ENCODE measurements at regions not wholly inside any gene's neighbourhood (a gene's known extent, or its start where the extent isn't known, plus 50 kb on each side); places are given as distances from the start of the nearest gene placed in this dataset.

GRCh38 chrX:111041018-111041462 is 55.0 kb upstream of the PAK3 start:
- no peak overlapping the region for H3K27ac ChIP-seq
- ChIA-PET CTCF (no interaction called here), POLR2A (ENCODE audit: unreplicated experiment) (no interaction called here)
- no peaks in the 10 kb centered on the region for H3K79me2 ChIP-seq (ENCODE audit: low read depth)
- BruUV-seq (replicated peaks) = no TSS peak
- intact Hi-C loops (cut with micrococcal nuclease; ENCODE audit: unreplicated experiment) = no loop called here
- TF ChIP-seq EZH2 (IDR thresholded peaks at IDR 0.05; ENCODE audit: low read depth) = no peak
- H3K9me2 ChIP-seq (ENCODE audit: insufficient read depth) = no peaks in the 10 kb centered on the region
- no peaks in the 10 kb centered on the region for H3K27me3 ChIP-seq (ENCODE audit: insufficient read depth, low read depth)
- no peak for DNase-seq
- no peak overlapping the region for H2AFZ ChIP-seq
- no peaks in the 10 kb centered on the region for H3K4me1 ChIP-seq (replicated peaks; ENCODE audit: insufficient read depth)
- H3K4me3 ChIP-seq = no peak overlapping the region
- no peaks in the 10 kb centered on the region for H4K20me1 ChIP-seq (ENCODE audit: insufficient read depth)
- H3K9me3 ChIP-seq (ENCODE audit: insufficient read depth, low read depth) = no peaks in the 10 kb centered on the region
- H3K36me3 ChIP-seq (ENCODE audit: low read depth) = no peaks in the 10 kb centered on the region
- H3K4me2 ChIP-seq = no peak overlapping the region
- H3F3A ChIP-seq (ENCODE audit: insufficient read depth, low read depth) = no peaks in the 10 kb centered on the region

GRCh38 chrX:111040377-111041017 is 55.5 kb upstream of the PAK3 start:
- Histone ChIP-seq H4K20me1 (ENCODE audit: insufficient read depth) (no peaks in the 10 kb centered on the region), H3K9me2 (ENCODE audit: insufficient read depth) (no peaks in the 10 kb centered on the region), H3K9me3 (ENCODE audit: insufficient read depth, low read depth) (no peaks in the 10 kb centered on the region), H3K79me2 (ENCODE audit: low read depth) (no peaks in the 10 kb centered on the region), H3K4me2 (no peak overlapping the region), H2AFZ (no peak overlapping the region), H3K36me3 (ENCODE audit: low read depth) (no peaks in the 10 kb centered on the region), H3F3A (ENCODE audit: insufficient read depth, low read depth) (no peaks in the 10 kb centered on the region), H3K4me3 (no peak overlapping the region), H3K4me1 (replicated peaks; ENCODE audit: insufficient read depth) (no peaks in the 10 kb centered on the region), H3K27me3 (ENCODE audit: insufficient read depth, low read depth) (no peaks in the 10 kb centered on the region), H3K27ac (no peak overlapping the region)
- intact Hi-C loops (cut with micrococcal nuclease; ENCODE audit: unreplicated experiment) = no loop called here
- no peak for DNase-seq
- POLR2A ChIA-PET (ENCODE audit: unreplicated experiment) = no interaction called here
- CTCF ChIA-PET = no interaction called here
- TF ChIP-seq EZH2 (IDR thresholded peaks at IDR 0.05; ENCODE audit: low read depth) = no peak
- TF ChIP-seq CTCF (conservative IDR thresholded peaks at IDR 0.05) = no peak
- no TSS peak for BruUV-seq (replicated peaks)

DNA sequence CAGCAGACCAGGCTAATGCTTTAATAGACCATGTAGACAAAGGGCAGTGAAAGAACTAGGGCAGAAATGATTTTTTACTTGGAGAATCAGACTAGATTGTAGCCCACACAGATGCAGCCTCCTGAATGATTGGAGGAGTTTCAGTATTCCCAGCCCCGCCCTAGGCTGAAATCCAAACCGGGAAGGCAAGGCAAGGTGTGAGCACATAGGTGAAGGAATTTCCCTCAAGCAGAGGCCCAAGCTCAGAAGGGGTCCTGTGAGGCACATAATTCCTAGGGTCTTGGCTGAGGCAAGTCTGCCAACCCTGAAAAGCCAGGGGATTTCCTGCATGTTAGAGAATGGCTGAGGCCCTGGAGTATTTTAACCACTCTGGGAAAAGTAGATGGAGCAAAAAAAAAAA is 56.4 kb upstream of the PAK3 start:
- Histone ChIP-seq H3F3A (ENCODE audit: insufficient read depth, low read depth) (no peaks in the 10 kb centered on the region), H3K36me3 (ENCODE audit: low read depth) (no peaks in the 10 kb centered on the region), H3K9me2 (ENCODE audit: insufficient read depth) (no peaks in the 10 kb centered on the region), H3K4me3 (no peak overlapping the region), H3K27ac (no peak overlapping the region), H3K4me2 (no peak overlapping the region), H3K27me3 (ENCODE audit: insufficient read depth, low read depth) (no peaks in the 10 kb centered on the region), H2AFZ (no peak overlapping the region), H3K4me1 (replicated peaks; ENCODE audit: insufficient read depth) (no peaks in the 10 kb centered on the region), H3K9me3 (ENCODE audit: insufficient read depth, low read depth) (no peaks in the 10 kb centered on the region), H3K79me2 (ENCODE audit: low read depth) (no peaks in the 10 kb centered on the region), H4K20me1 (ENCODE audit: insufficient read depth) (no peaks in the 10 kb centered on the region)
- DNase-seq = no peak
- CTCF ChIA-PET = no interaction called here
- BruUV-seq (replicated peaks) = no TSS peak
- intact Hi-C loops (cut with micrococcal nuclease; ENCODE audit: unreplicated experiment) = no loop called here
- no peak for TF ChIP-seq CTCF (conservative IDR thresholded peaks at IDR 0.05)
- TF ChIP-seq EZH2 (IDR thresholded peaks at IDR 0.05; ENCODE audit: low read depth) = no peak
- POLR2A ChIA-PET (ENCODE audit: unreplicated experiment) = no interaction called here

DNA sequence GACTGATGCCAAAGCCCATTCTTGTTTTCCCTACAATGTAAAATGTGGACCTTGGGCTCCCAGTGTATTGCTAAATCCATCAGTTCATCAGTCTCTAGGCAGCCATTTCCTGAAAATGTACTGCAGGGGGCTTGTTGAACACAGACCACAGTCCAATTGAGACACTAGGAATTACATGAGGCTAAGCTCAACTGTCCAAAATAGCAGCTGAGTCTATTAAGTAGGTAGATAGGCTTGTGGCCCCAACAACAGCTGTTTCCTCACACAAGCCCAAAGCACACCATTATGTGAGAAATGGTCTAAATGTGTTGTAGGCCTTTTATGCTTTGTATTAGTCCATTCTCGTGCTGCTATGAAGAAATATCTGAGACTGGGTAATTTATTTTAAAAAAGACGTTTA is 60.0 kb upstream of the PAK3 start:
- no peak overlapping the region for H2AFZ ChIP-seq
- no peaks in the 10 kb centered on the region for H3K4me1 ChIP-seq (replicated peaks; ENCODE audit: insufficient read depth)
- no peak overlapping the region for H3K27ac ChIP-seq
- CTCF ChIA-PET = no interaction called here
- BruUV-seq (replicated peaks) = no TSS peak
- H3K4me3 ChIP-seq = no peak overlapping the region
- no peaks in the 10 kb centered on the region for H4K20me1 ChIP-seq (ENCODE audit: insufficient read depth)
- H3F3A ChIP-seq (ENCODE audit: insufficient read depth, low read depth) = no peaks in the 10 kb centered on the region
- no peaks in the 10 kb centered on the region for H3K79me2 ChIP-seq (ENCODE audit: low read depth)
- H3K27me3 ChIP-seq (ENCODE audit: insufficient read depth, low read depth) = no peaks in the 10 kb centered on the region
- no peak for DNase-seq
- H3K36me3 ChIP-seq (ENCODE audit: low read depth) = no peaks in the 10 kb centered on the region; the same call in 1 of the 2 replicates
- TF ChIP-seq CTCF (conservative IDR thresholded peaks at IDR 0.05) (no peak), EZH2 (IDR thresholded peaks at IDR 0.05; ENCODE audit: low read depth) (no peak)
- intact Hi-C loops (cut with micrococcal nuclease; ENCODE audit: unreplicated experiment) = no loop called here
- no peaks in the 10 kb centered on the region for H3K9me3 ChIP-seq (ENCODE audit: insufficient read depth, low read depth)
- no peaks in the 10 kb centered on the region for H3K9me2 ChIP-seq (ENCODE audit: insufficient read depth)
- H3K4me2 ChIP-seq = no peak overlapping the region
- POLR2A ChIA-PET (ENCODE audit: unreplicated experiment) = no interaction called here

Data from PC-9 (cell line).